Tibial nerve (tissue), 4 donors: ENCODE measurements at regions not wholly inside any gene's neighbourhood (a gene's known extent, or its start where the extent isn't known, plus 50 kb on each side); places are given as distances from the start of the nearest gene placed in this dataset.

Experiments used
- CTCF ChIP-seq, 5 experiments: fragments of 200-600 bp in 3 of 5; fragments of 450-650 bp in 2 of 5; sonication (generic) in 3 of 5; IDR thresholded peaks; one replicate each; pipeline ENCODE4 v1.5.1; 2016 to 2019; ENCODE audit warnings: antibody characterized with exemption in 5 of 5, mild to moderate bottlenecking in 3 of 5, moderate library complexity in 2 of 5
- EP300 ChIP-seq, 2 donors: sonication (generic); formaldehyde crosslinking; IDR thresholded peaks; one replicate each; pipeline ENCODE4 v1.6.1; 2017; ENCODE audit warnings: antibody characterized with exemption in 2 of 2, mild to moderate bottlenecking in 1 of 2
- POLR2A ChIP-seq, 2 donors: fragments of 450-650 bp; IDR thresholded peaks; one replicate each; pipeline ENCODE4 v1.6.1; 2017; ENCODE audit warnings: antibody characterized with exemption in 2 of 2, mild to moderate bottlenecking in 2 of 2, moderate library complexity in 2 of 2

- TF ChIP-seq CTCF (IDR thresholded peaks at IDR 0.05) (no peak), POLR2A (IDR thresholded peaks at IDR 0.05) (no peak), EP300 (IDR thresholded peaks at IDR 0.05) (no peak)
Measured at GRCh38 chr9:85147046-85147640, 477.6 kb downstream of the NTRK2 start.
